Glutamatergic neuron (in vitro differentiated cells): ENCODE measurements at regions not wholly inside any gene's neighbourhood (a gene's known extent, or its start where the extent isn't known, plus 50 kb on each side); places are given as distances from the start of the nearest gene placed in this dataset.

ENCODE experiments used
- DNase-seq: peaks from one replicate; pipeline ENCODE4 v3.0.0; 2022
- H3K27ac Mint-ChIP-seq: one replicate; pipeline ENCODE4 v1.8.0; 2020; ENCODE audit warnings: mild to moderate bottlenecking, mixed read lengths, inconsistent platforms; ENCODE audit not compliant: unreplicated experiment
- H3K27me3 Mint-ChIP-seq: one replicate; pipeline ENCODE4 v1.8.0; 2020; ENCODE audit warnings: mild to moderate bottlenecking, moderate library complexity, mixed read lengths, inconsistent platforms; ENCODE audit not compliant: unreplicated experiment
- H3K36me3 Mint-ChIP-seq: one replicate; pipeline ENCODE4 v1.8.0; 2020; ENCODE audit warnings: mild to moderate bottlenecking, mixed read lengths, inconsistent platforms; ENCODE audit not compliant: unreplicated experiment
- H3K4me1 Mint-ChIP-seq: one replicate; pipeline ENCODE4 v1.8.0; 2020; ENCODE audit warnings: mild to moderate bottlenecking, low read depth, mixed read lengths, inconsistent platforms; ENCODE audit not compliant: unreplicated experiment
- H3K4me3 Mint-ChIP-seq: one replicate; pipeline ENCODE4 v1.8.0; 2020; ENCODE audit warnings: mild to moderate bottlenecking, mixed read lengths, inconsistent platforms; ENCODE audit not compliant: unreplicated experiment
- H3K9me3 Mint-ChIP-seq: one replicate; pipeline ENCODE4 v1.8.0; 2020; ENCODE audit warnings: mild to moderate bottlenecking, moderate library complexity, mixed read lengths, inconsistent platforms; ENCODE audit not compliant: unreplicated experiment
- TF ChIP-seq, protein P1 (sequence below): fragments of 200-600 bp; sonication (generic); IDR thresholded peaks from one replicate; pipeline ENCODE4 v1.5.0; 2021; ENCODE audit not compliant: partially characterized antibody, unreplicated experiment

DNA sequence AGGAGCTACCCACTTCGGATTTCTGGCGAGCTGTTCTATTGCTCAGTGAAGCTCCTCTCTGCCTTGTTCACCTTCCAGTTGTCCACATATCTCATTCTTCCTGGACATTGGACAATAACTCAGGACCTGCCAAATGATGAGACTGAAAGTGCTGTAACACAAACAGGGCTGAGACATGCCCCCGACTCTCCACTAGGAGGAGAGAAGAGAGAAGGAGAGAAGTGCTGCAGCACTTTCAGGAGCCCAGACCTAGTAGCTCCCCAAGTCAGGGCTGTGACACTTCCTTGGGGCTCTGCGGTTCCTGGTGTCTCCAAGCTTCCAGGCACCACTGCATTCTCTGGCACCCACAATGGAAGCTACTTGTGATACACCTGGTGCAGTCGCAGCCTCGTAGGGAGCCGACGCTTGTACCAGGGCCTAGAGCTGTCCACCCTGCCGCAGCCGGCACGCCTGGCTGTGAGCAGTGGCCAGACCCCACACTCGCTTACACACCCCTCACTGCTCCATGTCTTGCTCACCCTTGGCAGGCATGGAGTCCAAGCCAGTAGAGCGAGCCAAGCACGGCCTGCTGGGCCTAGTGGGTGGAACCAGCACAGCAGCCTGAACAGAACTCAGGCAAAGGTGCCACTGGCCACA, 234.9 kb downstream of the TECRL start:
- TF ChIP-seq, protein P1, sequence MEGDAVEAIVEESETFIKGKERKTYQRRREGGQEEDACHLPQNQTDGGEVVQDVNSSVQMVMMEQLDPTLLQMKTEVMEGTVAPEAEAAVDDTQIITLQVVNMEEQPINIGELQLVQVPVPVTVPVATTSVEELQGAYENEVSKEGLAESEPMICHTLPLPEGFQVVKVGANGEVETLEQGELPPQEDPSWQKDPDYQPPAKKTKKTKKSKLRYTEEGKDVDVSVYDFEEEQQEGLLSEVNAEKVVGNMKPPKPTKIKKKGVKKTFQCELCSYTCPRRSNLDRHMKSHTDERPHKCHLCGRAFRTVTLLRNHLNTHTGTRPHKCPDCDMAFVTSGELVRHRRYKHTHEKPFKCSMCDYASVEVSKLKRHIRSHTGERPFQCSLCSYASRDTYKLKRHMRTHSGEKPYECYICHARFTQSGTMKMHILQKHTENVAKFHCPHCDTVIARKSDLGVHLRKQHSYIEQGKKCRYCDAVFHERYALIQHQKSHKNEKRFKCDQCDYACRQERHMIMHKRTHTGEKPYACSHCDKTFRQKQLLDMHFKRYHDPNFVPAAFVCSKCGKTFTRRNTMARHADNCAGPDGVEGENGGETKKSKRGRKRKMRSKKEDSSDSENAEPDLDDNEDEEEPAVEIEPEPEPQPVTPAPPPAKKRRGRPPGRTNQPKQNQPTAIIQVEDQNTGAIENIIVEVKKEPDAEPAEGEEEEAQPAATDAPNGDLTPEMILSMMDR, result no peak
- Mint-ChIP-seq H3K27ac (no peak overlapping the region), H3K27me3 (no peaks in the 10 kb centered on the region), H3K9me3 (no peaks in the 10 kb centered on the region), H3K4me1 (no peaks in the 10 kb centered on the region), H3K4me3 (no peak overlapping the region), H3K36me3 (no peaks in the 10 kb centered on the region)
- DNase-seq, result no peak

DNA sequence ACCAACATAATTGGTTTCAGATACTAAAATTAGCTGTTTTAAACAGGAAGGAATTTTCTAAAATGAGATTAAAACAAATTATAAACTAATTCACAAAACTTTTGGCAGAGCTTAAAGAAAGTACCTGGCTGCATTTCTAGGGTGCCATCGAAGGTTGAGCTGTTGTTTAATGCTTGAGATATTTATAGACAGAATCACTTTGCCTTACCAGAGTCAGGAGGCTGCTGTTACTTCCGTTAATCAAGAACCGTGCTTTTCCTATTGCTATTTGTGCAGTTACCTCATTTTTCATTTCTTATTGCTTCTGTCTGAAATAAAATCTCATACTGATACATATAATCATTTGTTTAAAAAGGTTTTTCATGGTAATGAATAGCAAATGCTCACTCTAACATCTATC, 242.9 kb downstream of the TECRL start:
- Mint-ChIP-seq H3K27ac (no peak overlapping the region), H3K4me3 (no peak overlapping the region), H3K4me1 (no peaks in the 10 kb centered on the region), H3K36me3 (no peaks in the 10 kb centered on the region), H3K9me3 (no peaks in the 10 kb centered on the region), H3K27me3 (no peaks in the 10 kb centered on the region)
- TF ChIP-seq, protein P1, result no peak
- DNase-seq, result no peak

- no peak overlapping the region for H3K4me3 Mint-ChIP-seq
- peak; percentile 62 for DNase-seq
- no peaks in the 10 kb centered on the region for H3K36me3 Mint-ChIP-seq
- H3K27me3 Mint-ChIP-seq, result no peaks in the 10 kb centered on the region
- TF ChIP-seq, protein P1, result peak; percentile 92
- H3K27ac Mint-ChIP-seq, result no peak overlapping the region
- no peaks in the 10 kb centered on the region for H3K4me1 Mint-ChIP-seq
- H3K9me3 Mint-ChIP-seq, result no peaks in the 10 kb centered on the region
Observed at GRCh38 chr4:64158648-64159326, 250.5 kb downstream of the TECRL start.

DNA sequence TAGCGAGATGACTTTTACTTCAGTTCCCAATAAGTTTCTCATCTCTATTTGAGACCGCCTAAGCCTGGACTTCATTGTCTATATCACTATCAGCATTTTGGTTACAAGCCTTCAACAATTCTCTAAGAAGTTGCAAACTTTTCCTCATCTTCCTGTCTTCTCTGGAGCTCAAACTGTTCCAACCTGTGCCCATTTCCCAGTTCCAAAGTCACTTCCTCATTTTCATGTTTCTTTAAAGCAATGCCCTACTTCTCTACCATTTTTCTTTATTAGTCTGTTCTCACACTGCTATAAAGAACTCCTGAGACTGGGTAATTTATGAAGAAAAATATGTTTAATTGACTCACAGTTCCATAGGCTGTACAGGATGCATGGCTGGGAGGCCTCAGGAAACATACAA, 251.9 kb downstream of the TECRL start:
- DNase-seq, result no peak
- TF ChIP-seq, protein P1, result no peak
- H3K27me3 Mint-ChIP-seq, result no peaks in the 10 kb centered on the region
- H3K27ac Mint-ChIP-seq, result no peak overlapping the region
- no peaks in the 10 kb centered on the region for H3K9me3 Mint-ChIP-seq
- no peak overlapping the region for H3K4me3 Mint-ChIP-seq
- no peaks in the 10 kb centered on the region for H3K36me3 Mint-ChIP-seq
- no peaks in the 10 kb centered on the region for H3K4me1 Mint-ChIP-seq

GRCh38 chr4:64156253-64156652, 253.0 kb downstream of the TECRL start:
- DNase-seq, result no peak

More at GRCh38 chr4:64156253-64156652, 253.0 kb downstream of the TECRL start:
- no peaks in the 10 kb centered on the region for H3K36me3 Mint-ChIP-seq
- no peaks in the 10 kb centered on the region for H3K9me3 Mint-ChIP-seq
- no peaks in the 10 kb centered on the region for H3K4me1 Mint-ChIP-seq
- TF ChIP-seq, protein P1, result no peak
- H3K27ac Mint-ChIP-seq, result no peak overlapping the region
- no peaks in the 10 kb centered on the region for H3K27me3 Mint-ChIP-seq
- no peak overlapping the region for H3K4me3 Mint-ChIP-seq
